ENCODE measurements at regions not wholly inside any gene's neighbourhood (a gene's known extent, or its start where the extent isn't known, plus 50 kb on each side); places are given as distances from the start of the nearest gene placed in this dataset.

DNA sequence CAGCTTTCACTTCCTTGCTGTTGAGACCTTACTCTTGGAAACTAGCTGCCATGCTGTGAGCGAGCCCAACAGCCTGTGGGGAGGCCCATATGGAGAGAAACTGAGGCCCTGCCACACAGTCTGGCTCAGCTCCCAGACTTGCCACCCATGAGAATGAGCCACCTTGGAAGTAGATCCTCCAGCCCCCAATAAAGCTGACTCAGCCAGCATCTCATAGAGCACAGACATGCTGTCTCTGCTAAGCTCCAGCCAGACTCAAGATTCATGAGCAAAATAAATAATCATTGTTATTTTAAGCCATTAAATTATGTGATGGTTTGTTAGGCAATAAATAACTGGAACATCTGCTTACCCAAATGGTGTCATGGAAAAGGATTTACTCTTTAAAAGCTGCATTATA is 53.6 kb upstream of the DDX18 start:
- CTCF ChIA-PET = no interaction called here

DNA sequence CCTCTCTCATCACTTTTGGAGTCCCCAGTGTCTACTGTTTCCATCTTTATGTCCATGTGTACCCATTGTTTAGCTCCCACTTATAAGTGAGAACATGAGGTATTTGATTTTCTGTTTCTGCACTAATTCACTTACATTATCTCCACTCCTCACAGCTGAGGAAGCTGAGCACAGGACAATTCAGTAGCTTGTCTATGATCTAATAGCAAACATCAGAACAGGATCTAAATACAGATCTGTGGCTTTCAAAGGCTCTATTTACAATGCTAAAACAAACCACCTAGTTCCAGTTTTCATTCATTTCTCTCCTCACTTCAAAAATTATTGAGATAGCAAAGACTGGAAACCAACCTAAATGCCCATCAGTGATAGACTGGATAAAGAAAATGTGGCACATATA is 52.0 kb upstream of the DDX18 start:
- ChIA-PET CTCF (no interaction called here), POLR2A (no interaction called here)

More for the DNA sequence above, 53.6 kb upstream of the DDX18 start:
- POLR2A ChIA-PET = no interaction called here

DNA sequence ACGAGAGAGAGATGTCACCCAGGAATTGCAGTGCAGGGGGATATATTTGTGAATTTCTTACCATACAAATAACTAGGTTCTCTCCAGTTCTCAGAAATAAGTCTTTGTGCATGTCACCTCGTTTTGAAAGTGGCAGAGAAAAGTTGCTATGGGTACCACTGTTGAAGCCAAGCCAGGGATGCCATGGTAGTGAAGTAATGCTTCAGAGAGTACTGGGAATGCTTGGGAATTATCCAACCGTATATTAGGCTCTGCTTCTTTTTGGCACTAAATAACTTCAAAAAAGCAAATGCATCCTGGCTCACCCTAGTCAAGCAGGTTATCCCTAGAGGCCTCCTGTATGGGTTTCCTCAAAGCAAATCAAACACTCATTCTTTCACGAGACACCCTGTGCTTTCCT is 50.7 kb upstream of the DDX18 start:
- ChIA-PET POLR2A (no interaction called here), CTCF (no interaction called here)
